Fibroblast of upper back skin (primary cell): ENCODE measurements at regions not wholly inside any gene's neighbourhood (a gene's known extent, or its start where the extent isn't known, plus 50 kb on each side); places are given as distances from the start of the nearest gene placed in this dataset.
"Not testable (repeated sequence)": the region's sequence is repeated elsewhere in the genome, so short reads cannot be mapped to it uniquely, and the experiment has no call there.

ENCODE experiments used
- DNase-seq: peaks from one replicate; pipeline ENCODE4 v3.0.0-alpha.2; 2013

- no peak for DNase-seq
Observed at GRCh38 chr9:32177396-32177795, 207.0 kb upstream of the ACO1 start.

- no peak for DNase-seq
Observed at GRCh38 chr9:32180597-32180996, 203.8 kb upstream of the ACO1 start.

GRCh38 chr9:32200241-32200640 is 184.2 kb upstream of the ACO1 start:
- no peak for DNase-seq

- DNase-seq: no peak
Observed at GRCh38 chr9:32200896-32201295, 183.5 kb upstream of the ACO1 start.

- DNase-seq: not testable (repeated sequence)
Observed at GRCh38 chr9:32209164-32209563, 175.3 kb upstream of the ACO1 start.

GRCh38 chr9:32218100-32218767 is 166.2 kb upstream of the ACO1 start:
- DNase-seq: no peak

- DNase-seq: no peak
Observed at GRCh38 chr9:32220750-32221149, 163.7 kb upstream of the ACO1 start.

GRCh38 chr9:32234451-32234850 is 150.0 kb upstream of the ACO1 start:
- no peak for DNase-seq

- DNase-seq: no peak
Observed at GRCh38 chr9:32247168-32247567, 137.3 kb upstream of the ACO1 start.

- DNase-seq: no peak
Observed at GRCh38 chr9:32248189-32248712, 136.2 kb upstream of the ACO1 start.

GRCh38 chr9:32251539-32251938 is 132.9 kb upstream of the ACO1 start:
- DNase-seq: peak; percentile 33

GRCh38 chr9:32253731-32254130 is 130.7 kb upstream of the ACO1 start:
- DNase-seq: no peak

GRCh38 chr9:32255026-32255425 is 129.4 kb upstream of the ACO1 start:
- no peak for DNase-seq

GRCh38 chr9:32258482-32258881 is 126.0 kb upstream of the ACO1 start:
- DNase-seq: no peak

GRCh38 chr9:32260151-32260862 is 124.1 kb upstream of the ACO1 start:
- no peak for DNase-seq

- DNase-seq: no peak
Observed at GRCh38 chr9:32264170-32264864, 120.1 kb upstream of the ACO1 start.

- DNase-seq: no peak
Observed at GRCh38 chr9:32265037-32265436, 119.4 kb upstream of the ACO1 start.

- DNase-seq: no peak
Observed at GRCh38 chr9:32278991-32279390, 105.5 kb upstream of the ACO1 start.

- no peak for DNase-seq
Observed at GRCh38 chr9:32289756-32290155, 94.7 kb upstream of the ACO1 start.

- DNase-seq: no peak
Observed at GRCh38 chr9:32291370-32291769, 93.1 kb upstream of the ACO1 start.

- no peak for DNase-seq
Observed at GRCh38 chr9:32292611-32293010, 91.8 kb upstream of the ACO1 start.

GRCh38 chr9:32293091-32293490 is 91.4 kb upstream of the ACO1 start:
- no peak for DNase-seq

GRCh38 chr9:32294106-32294505 is 90.3 kb upstream of the ACO1 start:
- no peak for DNase-seq

GRCh38 chr9:32300373-32300772 is 84.1 kb upstream of the ACO1 start:
- no peak for DNase-seq
